Cardiac fibroblast (primary cell): ENCODE measurements at regions not wholly inside any gene's neighbourhood (a gene's known extent, or its start where the extent isn't known, plus 50 kb on each side); places are given as distances from the start of the nearest gene placed in this dataset.
A peak's percentile ranks its signal among the peaks of the same experiment; 100 is the strongest.

Experiments used
- DNase-seq, 2 donors: peaks; one replicate each; pipeline versions ENCODE4 v3.0.0 to v3.0.0-alpha.2; 2010; ENCODE audit warnings: low read depth in 2 of 2
- H3K4me3 ChIP-seq, 2 donors: replicated peaks in 1 of 2; 1 replicate in 1 of 2; 2 replicates in 1 of 2; pipeline ENCODE4 v1.5.1; 2011; ENCODE audit warnings: low read depth in 2 of 2, low read length in 2 of 2, mild to moderate bottlenecking in 2 of 2, moderate library complexity in 1 of 2
- TF ChIP-seq, protein P1 (sequence below): IDR thresholded peaks from one replicate; pipeline ENCODE4 v1.5.1; 2011; ENCODE audit warnings: low read depth, mild to moderate bottlenecking, low read length, inconsistent platforms

DNA sequence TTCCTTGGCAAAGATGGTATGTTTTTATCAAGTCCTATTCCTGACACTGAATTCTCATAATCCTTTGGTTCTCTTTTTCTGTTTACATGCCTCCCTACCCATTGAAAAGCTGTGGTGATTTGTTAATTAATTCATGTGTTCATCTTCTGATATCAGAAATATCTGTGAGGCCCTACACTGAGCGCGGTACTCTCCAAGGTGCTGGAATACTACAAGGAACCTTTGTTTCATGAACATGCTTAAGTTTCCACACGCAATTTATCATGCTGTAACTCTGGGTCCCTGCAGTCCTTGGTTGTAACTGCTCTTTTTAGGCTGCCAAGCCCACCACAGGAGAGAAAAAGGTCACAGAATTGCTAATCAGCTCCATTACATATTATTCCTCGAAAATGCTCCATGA lies 331.8 kb downstream of the FAT3 start:
- TF ChIP-seq, protein P1, sequence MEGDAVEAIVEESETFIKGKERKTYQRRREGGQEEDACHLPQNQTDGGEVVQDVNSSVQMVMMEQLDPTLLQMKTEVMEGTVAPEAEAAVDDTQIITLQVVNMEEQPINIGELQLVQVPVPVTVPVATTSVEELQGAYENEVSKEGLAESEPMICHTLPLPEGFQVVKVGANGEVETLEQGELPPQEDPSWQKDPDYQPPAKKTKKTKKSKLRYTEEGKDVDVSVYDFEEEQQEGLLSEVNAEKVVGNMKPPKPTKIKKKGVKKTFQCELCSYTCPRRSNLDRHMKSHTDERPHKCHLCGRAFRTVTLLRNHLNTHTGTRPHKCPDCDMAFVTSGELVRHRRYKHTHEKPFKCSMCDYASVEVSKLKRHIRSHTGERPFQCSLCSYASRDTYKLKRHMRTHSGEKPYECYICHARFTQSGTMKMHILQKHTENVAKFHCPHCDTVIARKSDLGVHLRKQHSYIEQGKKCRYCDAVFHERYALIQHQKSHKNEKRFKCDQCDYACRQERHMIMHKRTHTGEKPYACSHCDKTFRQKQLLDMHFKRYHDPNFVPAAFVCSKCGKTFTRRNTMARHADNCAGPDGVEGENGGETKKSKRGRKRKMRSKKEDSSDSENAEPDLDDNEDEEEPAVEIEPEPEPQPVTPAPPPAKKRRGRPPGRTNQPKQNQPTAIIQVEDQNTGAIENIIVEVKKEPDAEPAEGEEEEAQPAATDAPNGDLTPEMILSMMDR = no peak
- peak; percentile 8 to 33 for DNase-seq
- H3K4me3 ChIP-seq = no peak overlapping the region

DNA sequence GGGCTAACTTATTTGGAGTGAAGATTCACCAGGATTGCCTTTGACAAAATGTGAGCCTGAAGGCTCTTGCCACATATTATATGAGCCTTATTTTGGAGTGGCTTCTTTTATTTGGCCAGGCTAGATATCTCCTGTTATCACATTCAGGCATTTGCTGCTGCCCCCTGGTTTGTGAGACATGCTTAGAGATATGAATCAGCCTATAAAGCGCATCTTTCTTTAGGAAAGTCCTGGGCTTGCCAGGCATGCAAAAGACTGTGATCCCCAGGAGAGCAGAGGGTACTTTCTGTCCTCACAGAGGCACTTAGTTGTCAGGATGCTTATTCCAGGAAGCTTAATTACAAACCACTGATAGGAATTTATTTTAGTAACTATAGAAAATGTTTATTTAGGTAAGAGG lies 333.3 kb downstream of the FAT3 start:
- no peak for DNase-seq
- no peak overlapping the region for H3K4me3 ChIP-seq
- TF ChIP-seq, protein P1 = no peak

DNA sequence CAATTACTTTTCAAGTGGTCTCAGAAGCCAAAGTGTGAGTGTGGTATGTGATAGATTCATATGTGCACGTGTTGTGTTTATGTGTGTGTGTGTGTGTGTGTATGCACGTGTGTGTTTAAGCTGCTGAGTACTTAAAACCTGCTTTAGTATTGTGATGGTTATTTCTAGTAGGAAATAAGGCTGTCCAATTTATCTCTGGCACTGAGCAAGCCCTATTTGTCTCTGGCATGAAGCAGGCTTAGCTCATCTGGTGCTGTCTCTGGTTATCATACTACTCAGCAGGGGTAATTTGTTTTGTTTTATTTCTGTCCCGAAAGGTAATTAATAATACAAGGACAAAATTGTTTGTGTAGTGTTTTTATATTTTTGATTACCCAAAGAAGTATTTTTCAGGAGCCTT lies 333.7 kb downstream of the FAT3 start:
- TF ChIP-seq, protein P1 = no peak
- DNase-seq = no peak
- no peak overlapping the region for H3K4me3 ChIP-seq

DNA sequence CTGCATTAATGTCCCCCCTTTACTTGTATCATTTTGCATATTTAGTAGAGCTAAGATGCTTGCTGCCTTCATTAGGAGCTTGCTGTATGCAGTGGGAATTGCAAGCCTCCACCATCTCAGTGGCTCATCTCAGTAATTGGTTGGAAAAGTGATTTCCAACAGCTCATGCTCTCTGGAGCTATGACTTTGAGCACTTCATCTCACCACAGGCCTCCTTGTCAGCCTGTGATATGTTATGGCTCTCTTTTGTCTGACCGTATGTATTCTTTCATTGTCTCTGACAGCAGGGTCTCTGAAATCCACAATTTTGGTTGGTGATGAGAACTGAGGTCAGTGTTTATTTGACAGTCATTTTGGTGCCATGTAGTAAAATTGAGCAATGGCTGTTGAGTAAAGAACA lies 345.1 kb downstream of the FAT3 start:
- H3K4me3 ChIP-seq = no peak overlapping the region

DNA sequence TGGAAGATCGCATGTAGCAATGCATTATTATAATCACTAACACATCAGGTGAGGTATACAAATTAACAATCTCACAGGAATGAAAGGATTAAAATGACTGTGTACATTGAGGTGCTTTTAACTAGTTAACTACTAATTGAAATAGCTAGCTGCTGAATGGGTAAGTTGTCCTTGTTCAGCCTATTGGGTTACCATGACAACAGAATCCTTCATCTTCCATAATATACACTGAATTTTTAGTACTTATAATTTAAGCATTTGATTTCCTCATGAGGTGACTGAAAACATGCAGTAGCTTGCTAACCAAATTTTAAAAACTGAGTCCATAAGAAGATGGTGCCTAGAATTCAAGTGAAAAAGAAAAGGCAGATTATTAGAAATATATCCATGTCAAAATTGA lies 347.9 kb downstream of the FAT3 start:
- no peak for DNase-seq
- no peak overlapping the region for H3K4me3 ChIP-seq
- TF ChIP-seq, protein P1 = no peak

More for the DNA sequence above, 345.1 kb downstream of the FAT3 start:
- DNase-seq = no peak
- TF ChIP-seq, protein P1 = no peak

DNA sequence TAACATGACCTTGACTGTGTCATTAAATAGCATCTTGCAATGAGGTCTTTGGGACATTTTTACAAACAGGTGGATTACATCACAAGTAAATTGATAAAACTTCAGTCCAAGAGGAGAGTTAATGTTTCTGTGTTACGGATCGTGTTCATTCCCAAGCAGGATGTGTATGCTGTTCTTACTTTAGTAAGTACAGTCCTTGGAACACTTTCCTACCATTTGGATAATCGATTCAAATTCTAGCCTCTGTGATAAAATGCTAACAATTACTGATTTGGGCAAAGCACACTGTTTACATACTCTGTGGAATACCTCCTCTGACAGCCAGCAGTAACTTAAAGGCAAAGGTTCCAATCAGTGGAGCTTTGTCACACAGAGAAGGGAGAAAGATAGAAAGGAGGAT lies 351.7 kb downstream of the FAT3 start:
- TF ChIP-seq, protein P1 = no peak
- no peak for DNase-seq
- no peak overlapping the region for H3K4me3 ChIP-seq

DNA sequence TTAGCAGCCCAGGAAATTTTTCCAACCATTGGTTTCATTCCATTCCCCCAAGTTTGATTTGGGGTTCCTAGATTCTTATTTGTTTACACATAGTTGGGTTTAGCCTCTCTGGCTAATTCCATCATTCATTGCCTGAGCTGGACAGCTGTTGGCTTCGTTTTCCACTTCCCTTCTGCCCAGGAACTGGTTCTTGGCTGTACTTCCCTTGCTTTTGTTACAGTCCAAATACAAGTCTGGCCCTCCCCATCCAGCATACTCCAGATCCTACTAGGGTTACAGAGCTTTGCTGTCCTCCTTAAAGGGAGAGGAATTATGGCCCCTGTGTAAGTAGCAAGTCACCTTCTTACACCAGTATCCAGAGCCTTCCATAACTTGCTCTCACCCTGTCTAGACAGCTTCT lies 356.3 kb downstream of the FAT3 start:
- no peak overlapping the region for H3K4me3 ChIP-seq
- no peak for DNase-seq
- TF ChIP-seq, protein P1 = no peak
